ENCODE measurements at regions not wholly inside any gene's neighbourhood (a gene's known extent, or its start where the extent isn't known, plus 50 kb on each side); places are given as distances from the start of the nearest gene placed in this dataset.

DNA sequence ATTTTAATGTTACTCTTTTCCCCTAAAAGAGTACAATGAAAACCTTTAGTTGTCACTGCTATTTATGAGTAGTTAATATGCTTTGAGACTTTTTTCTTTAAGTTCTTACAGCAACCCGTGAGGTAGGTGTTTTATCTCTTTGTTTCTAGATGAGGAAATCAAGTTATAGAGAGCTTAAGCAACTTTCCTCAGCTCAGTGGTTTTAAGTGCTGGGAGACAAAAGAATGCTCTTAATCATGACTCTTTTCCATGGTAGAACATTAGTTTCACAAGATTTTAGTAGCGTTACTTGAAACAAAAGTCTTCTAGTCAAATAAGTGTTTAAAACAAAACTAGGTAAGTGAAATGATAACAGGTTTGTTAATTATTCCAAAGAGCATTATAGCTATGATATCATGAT is 354.7 kb upstream of the PITX2 start:
- no peak overlapping the region for H3K9ac ChIP-seq (ENCODE audit: low read depth in 1 of 2, low read length in 2 of 2)
- WGBS: 67% methylated on average over 2 of the region's 2 CpGs
- no peak overlapping the region for H3K4me3 ChIP-seq (ENCODE audit: low read depth in 1 of 3, low read length in 3 of 3)
- no peak overlapping the region for H3K27ac ChIP-seq (ENCODE audit: low read depth in 1 of 2, low read length in 2 of 2)
- no peaks in the 10 kb centered on the region for H3K36me3 ChIP-seq (ENCODE audit: control insufficient read depth in 4 of 4, insufficient read depth in 3 of 4, low read depth in 1 of 4, low read length in 3 of 4)
- TF ChIP-seq HNF4A (conservative IDR thresholded peaks at IDR 0.05) (no peak), SP1 (IDR thresholded peaks at IDR 0.05) (no peak), EGR1 (IDR thresholded peaks at IDR 0.05; ENCODE audit: low read depth in 2 of 2) (no peak), RAD21 (IDR thresholded peaks at IDR 0.05) (no peak)
- TF ChIP-seq, protein P1, sequence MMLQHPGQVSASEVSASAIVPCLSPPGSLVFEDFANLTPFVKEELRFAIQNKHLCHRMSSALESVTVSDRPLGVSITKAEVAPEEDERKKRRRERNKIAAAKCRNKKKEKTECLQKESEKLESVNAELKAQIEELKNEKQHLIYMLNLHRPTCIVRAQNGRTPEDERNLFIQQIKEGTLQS (IDR thresholded peaks at IDR 0.05): no peak
- DNase-seq (ENCODE audit: low spot score): no peak
- no peaks in the 10 kb centered on the region for H3K9me3 ChIP-seq (ENCODE audit: control insufficient read depth in 4 of 4, low read length in 3 of 4)
- no peaks in the 10 kb centered on the region for H3K27me3 ChIP-seq (ENCODE audit: control insufficient read depth in 4 of 4, insufficient read depth in 4 of 4, low read length in 3 of 4)
- H3K4me1 ChIP-seq (ENCODE audit: control insufficient read depth in 4 of 4, insufficient read depth in 4 of 4, low read length in 3 of 4): no peaks in the 10 kb centered on the region

DNA sequence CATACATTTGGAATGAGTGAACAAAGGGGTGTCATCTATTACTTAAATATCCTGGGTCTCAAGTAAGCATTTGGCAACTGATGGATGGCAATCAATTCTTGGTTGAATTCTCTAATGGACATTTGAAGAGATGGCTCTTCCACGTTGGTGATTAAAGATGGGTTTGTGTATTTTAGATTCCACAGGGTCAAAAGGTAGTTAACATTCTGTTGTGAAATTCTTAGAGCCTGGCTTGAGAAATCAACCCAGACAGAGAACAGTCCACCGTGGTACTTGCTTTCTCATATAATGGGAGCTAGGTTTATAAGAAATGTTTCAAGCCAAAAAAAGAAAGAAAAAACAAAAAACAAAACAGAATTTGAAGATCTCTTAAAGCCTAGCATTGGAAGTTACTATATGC is 355.9 kb upstream of the PITX2 start:
- H3K27ac ChIP-seq (ENCODE audit: low read depth in 1 of 2, low read length in 2 of 2): no peak overlapping the region
- H3K9me3 ChIP-seq (ENCODE audit: control insufficient read depth in 4 of 4, low read length in 3 of 4): no peaks in the 10 kb centered on the region
- H3K4me3 ChIP-seq (ENCODE audit: low read depth in 1 of 3, low read length in 3 of 3): no peak overlapping the region
- H3K27me3 ChIP-seq (ENCODE audit: control insufficient read depth in 4 of 4, insufficient read depth in 4 of 4, low read length in 3 of 4): no peaks in the 10 kb centered on the region
- no peak overlapping the region for H3K9ac ChIP-seq (ENCODE audit: low read depth in 1 of 2, low read length in 2 of 2)
- 21% methylated on average over 2 of the region's 2 CpGs for WGBS
- no peak for DNase-seq (ENCODE audit: low spot score)
- H3K4me1 ChIP-seq (ENCODE audit: control insufficient read depth in 4 of 4, insufficient read depth in 4 of 4, low read length in 3 of 4): no peaks in the 10 kb centered on the region
- TF ChIP-seq EGR1 (IDR thresholded peaks at IDR 0.05; ENCODE audit: low read depth in 2 of 2) (no peak), JUND (IDR thresholded peaks at IDR 0.05) (no peak), GABPA (IDR thresholded peaks at IDR 0.05 in 1 of 2, conservative IDR thresholded peaks at IDR 0.05 in 1 of 2) (no peak), FOXA1 (IDR thresholded peaks at IDR 0.05) (no peak), FOXA2 (IDR thresholded peaks at IDR 0.05) (no peak), HNF4A (conservative IDR thresholded peaks at IDR 0.05) (no peak), NR2F2 (IDR thresholded peaks at IDR 0.05) (no peak), HNF4G (IDR thresholded peaks at IDR 0.05) (no peak), YY1 (IDR thresholded peaks at IDR 0.05) (no peak)
- TF ChIP-seq, protein P2, sequence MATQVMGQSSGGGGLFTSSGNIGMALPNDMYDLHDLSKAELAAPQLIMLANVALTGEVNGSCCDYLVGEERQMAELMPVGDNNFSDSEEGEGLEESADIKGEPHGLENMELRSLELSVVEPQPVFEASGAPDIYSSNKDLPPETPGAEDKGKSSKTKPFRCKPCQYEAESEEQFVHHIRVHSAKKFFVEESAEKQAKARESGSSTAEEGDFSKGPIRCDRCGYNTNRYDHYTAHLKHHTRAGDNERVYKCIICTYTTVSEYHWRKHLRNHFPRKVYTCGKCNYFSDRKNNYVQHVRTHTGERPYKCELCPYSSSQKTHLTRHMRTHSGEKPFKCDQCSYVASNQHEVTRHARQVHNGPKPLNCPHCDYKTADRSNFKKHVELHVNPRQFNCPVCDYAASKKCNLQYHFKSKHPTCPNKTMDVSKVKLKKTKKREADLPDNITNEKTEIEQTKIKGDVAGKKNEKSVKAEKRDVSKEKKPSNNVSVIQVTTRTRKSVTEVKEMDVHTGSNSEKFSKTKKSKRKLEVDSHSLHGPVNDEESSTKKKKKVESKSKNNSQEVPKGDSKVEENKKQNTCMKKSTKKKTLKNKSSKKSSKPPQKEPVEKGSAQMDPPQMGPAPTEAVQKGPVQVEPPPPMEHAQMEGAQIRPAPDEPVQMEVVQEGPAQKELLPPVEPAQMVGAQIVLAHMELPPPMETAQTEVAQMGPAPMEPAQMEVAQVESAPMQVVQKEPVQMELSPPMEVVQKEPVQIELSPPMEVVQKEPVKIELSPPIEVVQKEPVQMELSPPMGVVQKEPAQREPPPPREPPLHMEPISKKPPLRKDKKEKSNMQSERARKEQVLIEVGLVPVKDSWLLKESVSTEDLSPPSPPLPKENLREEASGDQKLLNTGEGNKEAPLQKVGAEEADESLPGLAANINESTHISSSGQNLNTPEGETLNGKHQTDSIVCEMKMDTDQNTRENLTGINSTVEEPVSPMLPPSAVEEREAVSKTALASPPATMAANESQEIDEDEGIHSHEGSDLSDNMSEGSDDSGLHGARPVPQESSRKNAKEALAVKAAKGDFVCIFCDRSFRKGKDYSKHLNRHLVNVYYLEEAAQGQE (IDR thresholded peaks at IDR 0.05): no peak
- TF ChIP-seq, protein P3, sequence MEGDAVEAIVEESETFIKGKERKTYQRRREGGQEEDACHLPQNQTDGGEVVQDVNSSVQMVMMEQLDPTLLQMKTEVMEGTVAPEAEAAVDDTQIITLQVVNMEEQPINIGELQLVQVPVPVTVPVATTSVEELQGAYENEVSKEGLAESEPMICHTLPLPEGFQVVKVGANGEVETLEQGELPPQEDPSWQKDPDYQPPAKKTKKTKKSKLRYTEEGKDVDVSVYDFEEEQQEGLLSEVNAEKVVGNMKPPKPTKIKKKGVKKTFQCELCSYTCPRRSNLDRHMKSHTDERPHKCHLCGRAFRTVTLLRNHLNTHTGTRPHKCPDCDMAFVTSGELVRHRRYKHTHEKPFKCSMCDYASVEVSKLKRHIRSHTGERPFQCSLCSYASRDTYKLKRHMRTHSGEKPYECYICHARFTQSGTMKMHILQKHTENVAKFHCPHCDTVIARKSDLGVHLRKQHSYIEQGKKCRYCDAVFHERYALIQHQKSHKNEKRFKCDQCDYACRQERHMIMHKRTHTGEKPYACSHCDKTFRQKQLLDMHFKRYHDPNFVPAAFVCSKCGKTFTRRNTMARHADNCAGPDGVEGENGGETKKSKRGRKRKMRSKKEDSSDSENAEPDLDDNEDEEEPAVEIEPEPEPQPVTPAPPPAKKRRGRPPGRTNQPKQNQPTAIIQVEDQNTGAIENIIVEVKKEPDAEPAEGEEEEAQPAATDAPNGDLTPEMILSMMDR (IDR thresholded peaks at IDR 0.05; ENCODE audit: low read depth, low read length, missing input control): no peak
- no peaks in the 10 kb centered on the region for H3K36me3 ChIP-seq (ENCODE audit: control insufficient read depth in 4 of 4, insufficient read depth in 3 of 4, low read depth in 1 of 4, low read length in 3 of 4)

DNA sequence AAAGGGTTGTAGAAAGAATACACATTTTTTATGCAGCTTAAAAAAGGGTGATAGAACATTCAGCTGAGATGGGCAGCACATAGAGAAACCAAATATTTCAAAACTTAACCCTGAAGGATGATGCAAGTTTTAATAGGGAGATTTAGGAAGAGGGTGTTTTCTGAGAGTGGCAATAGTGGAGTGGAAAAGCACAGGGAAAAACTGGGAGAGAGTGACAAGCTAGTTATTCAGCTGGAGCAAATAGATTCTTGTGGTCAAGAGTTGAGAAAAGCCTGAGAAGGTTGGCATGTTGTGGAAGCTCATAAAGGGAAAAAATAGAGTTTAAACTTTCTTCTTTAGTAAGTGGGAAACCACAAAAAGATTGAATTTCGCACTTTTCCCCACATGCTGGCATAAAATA is 359.6 kb upstream of the PITX2 start:
- H3K27me3 ChIP-seq (ENCODE audit: control insufficient read depth in 4 of 4, insufficient read depth in 4 of 4, low read length in 3 of 4): no peaks in the 10 kb centered on the region
- TF ChIP-seq, protein P1 (IDR thresholded peaks at IDR 0.05): no peak
- TF ChIP-seq GABPA (IDR thresholded peaks at IDR 0.05 in 1 of 2, conservative IDR thresholded peaks at IDR 0.05 in 1 of 2) (no peak), RXRA (IDR thresholded peaks at IDR 0.05) (no peak)
- TF ChIP-seq, protein P3 (IDR thresholded peaks at IDR 0.05; ENCODE audit: low read depth, low read length, missing input control): no peak
- TF ChIP-seq, protein P4, sequence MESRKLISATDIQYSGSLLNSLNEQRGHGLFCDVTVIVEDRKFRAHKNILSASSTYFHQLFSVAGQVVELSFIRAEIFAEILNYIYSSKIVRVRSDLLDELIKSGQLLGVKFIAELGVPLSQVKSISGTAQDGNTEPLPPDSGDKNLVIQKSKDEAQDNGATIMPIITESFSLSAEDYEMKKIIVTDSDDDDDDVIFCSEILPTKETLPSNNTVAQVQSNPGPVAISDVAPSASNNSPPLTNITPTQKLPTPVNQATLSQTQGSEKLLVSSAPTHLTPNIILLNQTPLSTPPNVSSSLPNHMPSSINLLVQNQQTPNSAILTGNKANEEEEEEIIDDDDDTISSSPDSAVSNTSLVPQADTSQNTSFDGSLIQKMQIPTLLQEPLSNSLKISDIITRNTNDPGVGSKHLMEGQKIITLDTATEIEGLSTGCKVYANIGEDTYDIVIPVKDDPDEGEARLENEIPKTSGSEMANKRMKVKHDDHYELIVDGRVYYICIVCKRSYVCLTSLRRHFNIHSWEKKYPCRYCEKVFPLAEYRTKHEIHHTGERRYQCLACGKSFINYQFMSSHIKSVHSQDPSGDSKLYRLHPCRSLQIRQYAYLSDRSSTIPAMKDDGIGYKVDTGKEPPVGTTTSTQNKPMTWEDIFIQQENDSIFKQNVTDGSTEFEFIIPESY (IDR thresholded peaks at IDR 0.05): no peak
- no peak overlapping the region for H3K27ac ChIP-seq (ENCODE audit: low read depth in 1 of 2, low read length in 2 of 2)
- no peaks in the 10 kb centered on the region for H3K4me1 ChIP-seq (ENCODE audit: control insufficient read depth in 4 of 4, insufficient read depth in 4 of 4, low read length in 3 of 4)
- no peak for DNase-seq (ENCODE audit: low spot score)
- no peaks in the 10 kb centered on the region for H3K9me3 ChIP-seq (ENCODE audit: control insufficient read depth in 4 of 4, low read length in 3 of 4)
- H3K4me3 ChIP-seq (ENCODE audit: low read depth in 1 of 3, low read length in 3 of 3): no peak overlapping the region
- no peaks in the 10 kb centered on the region for H3K36me3 ChIP-seq (ENCODE audit: control insufficient read depth in 4 of 4, insufficient read depth in 3 of 4, low read depth in 1 of 4, low read length in 3 of 4)
- H3K9ac ChIP-seq (ENCODE audit: low read depth in 1 of 2, low read length in 2 of 2): no peak overlapping the region
- 57% methylated on average over 1 of the region's 1 CpG for WGBS

All from liver (tissue), 8 donors.